HG03520 (cell line): ENCODE measurements at regions not wholly inside any gene's neighbourhood (a gene's known extent, or its start where the extent isn't known, plus 50 kb on each side); places are given as distances from the start of the nearest gene placed in this dataset.
A peak's percentile ranks its signal among the peaks of the same experiment; 100 is the strongest.
"Not testable (repeated sequence)": the region's sequence is repeated elsewhere in the genome, so short reads cannot be mapped to it uniquely, and the experiment has no call there.

Experiments used
- ATAC-seq: cut with Tn5 transposase; IDR thresholded peaks from one replicate; pipeline ENCODE4 v1.9.1; 2021; ENCODE audit warnings: mild to moderate bottlenecking, moderate library complexity; ENCODE audit not compliant: unreplicated experiment

DNA sequence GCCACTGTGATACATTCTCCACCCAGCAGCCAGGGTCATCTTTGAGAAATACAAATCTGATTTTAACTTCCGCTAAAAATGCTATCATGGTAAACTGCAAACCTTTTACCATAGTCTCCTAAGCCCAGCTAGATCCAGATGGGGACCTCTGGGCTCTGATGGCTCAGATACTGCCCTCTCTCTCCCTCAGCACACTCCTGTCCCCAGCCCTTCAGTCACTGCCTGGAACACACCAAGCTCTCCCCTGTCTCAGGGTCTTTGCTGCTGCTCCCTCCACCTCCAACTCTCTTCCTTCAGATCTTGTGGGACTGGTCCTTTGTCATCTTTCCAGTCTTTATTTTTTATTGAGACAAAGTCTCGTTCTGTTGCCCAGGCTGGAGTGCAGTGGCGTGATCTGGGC, 65.1 kb downstream of the SPRY4 start:
- no peak for ATAC-seq

- ATAC-seq = no peak
Measured at GRCh38 chr5:142255831-142256230, 69.0 kb downstream of the SPRY4 start.

- no peak for ATAC-seq
Measured at GRCh38 chr5:142254431-142254830, 70.4 kb downstream of the SPRY4 start.

DNA sequence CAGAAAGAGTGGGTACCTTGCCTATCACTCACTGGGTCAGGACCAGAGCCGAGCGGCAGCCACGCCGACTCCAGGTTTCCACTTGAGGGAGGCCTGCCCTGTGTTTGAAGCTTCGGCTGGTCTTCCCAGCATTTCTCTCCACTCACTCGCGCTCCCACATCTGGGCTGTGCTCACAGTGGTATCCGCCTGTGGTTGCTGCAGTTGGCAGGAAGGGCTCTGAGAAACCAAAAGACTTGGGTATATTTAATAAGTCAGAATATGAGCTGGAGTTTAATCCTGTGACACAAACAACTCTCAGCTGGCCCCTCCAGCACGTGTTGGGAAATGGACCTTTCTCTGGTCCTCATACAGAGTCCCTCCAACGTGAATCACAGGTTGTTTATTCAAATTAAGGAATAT, 70.9 kb downstream of the SPRY4 start:
- ATAC-seq = no peak

DNA sequence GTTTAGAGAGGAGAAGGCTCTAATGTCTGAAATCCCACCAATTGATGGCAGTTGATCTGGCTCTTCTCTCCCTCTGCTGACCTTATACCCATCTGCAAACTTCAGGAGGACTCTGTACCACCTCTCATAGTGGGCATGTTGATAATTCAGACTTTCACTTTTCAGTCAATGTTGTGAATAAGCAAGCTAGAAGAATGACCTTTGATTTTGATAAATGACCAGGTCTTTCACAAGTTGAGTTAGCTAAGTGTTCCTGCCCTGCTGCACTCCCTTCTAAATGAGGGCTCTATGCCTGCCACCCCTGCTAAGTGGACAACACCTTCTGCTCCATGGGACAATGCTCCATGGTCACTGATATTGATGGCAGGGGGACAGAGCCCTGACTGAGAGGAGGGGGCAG, 74.7 kb downstream of the SPRY4 start:
- ATAC-seq = no peak

DNA sequence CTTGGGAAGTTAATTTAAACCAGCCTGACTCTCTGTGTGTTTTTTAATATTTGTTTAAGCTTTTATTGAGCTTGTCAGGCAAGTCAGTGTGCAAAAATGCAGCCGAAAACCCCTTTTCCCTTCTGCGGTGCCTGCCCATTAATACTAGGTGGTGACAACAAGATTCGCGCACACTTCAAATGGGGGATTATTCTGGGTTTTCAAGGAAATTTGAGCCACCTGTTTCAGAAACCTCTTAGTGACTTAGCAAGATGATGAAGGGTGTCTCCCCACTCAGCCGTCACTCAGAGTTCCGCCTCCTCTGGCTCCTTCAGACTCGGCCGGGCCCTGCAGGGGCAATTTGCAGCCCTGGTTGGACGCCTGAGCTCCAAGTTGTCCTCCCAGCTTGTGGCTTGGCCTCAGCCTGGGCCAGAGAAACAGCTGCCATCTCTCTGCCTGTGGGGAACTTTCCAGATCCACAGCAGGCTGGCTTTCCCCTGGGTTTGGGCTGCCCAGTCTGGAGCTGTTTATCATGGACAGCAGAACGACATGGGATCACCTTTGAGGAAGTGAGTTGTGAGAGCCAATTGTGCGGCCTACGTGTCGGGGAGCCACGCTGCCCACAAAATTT, 75.9 kb downstream of the SPRY4 start:
- ATAC-seq = no peak

DNA sequence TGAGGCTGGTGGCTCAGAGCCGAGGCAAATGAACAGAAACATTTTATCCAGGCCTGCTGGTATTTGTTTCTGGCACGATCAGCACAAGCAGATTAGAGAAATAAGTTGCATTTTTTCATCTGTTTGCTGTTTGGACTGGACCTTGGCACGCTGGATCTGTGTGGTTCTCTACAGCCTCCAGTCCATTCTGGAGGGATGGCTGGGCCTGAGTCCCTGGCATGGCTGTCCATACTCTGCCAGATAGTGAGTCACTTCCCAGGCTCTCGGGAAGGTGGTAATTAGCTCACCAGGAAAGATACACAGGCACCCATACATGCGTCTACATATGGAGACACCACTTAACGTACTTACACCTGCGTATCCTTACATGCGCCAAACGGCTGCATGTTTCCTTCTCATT, 78.6 kb downstream of the SPRY4 start:
- no peak for ATAC-seq

DNA sequence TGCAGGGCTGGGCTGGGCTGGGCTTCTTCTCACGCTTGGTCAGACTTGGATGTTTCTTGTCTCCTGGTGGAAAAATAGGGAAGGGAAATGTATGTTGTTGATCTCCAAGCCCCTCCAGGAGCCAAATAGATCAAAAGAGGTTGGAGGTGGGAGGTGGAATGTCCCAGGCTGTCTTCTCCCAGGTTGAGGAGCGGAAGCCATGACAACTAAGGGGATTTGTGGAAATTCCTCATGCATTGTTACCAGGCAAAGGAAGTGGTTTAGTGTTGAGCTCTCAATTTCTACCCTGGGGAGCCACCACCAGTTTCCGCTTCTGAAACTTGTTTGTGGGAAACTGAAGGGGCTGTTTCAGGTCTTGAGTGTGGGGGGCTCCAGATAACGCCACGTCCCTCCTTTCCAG, 79.0 kb downstream of the SPRY4 start:
- ATAC-seq = no peak

- no peak for ATAC-seq
Measured at GRCh38 chr5:142244440-142244839, 80.4 kb downstream of the SPRY4 start.

DNA sequence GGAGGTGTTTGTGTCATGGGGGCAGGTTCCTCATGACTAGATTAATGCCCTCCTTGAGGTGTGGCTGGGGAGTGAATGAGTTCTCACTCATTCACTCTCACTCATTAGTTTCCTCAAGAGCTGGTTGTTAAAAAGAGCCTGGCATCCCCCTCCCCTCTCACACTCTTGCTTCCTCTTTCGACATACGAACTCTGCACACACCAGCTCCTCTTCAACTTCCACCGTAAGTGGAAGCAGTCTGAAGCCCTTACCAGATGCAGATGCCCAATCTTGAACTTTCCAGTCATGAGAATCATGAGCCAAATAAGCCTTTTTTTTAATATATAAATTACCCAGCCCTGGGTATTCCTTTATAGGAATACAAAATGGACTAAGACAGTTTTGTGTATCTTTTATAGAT, 82.5 kb downstream of the SPRY4 start:
- no peak for ATAC-seq

- ATAC-seq = no peak
Measured at GRCh38 chr5:142239394-142240159, 85.2 kb downstream of the SPRY4 start.

DNA sequence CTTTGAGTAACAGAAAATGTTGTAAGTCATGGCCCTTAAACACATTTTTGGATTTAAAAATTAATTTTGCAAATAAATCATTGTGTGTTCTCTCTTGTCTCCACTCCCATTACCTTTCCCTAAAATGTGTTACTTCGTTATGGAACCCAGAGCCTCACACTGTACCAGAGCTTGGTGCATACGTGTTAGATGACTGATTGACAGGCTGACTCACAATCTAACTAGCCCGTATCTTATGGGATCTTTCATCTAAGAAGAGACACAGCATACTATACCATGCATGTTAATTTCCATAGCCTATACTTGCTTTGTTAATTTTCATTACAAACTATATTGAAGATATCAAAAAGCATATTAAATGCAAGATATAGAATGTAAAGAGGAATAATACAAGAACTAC, 87.1 kb downstream of the SPRY4 start:
- no peak for ATAC-seq

DNA sequence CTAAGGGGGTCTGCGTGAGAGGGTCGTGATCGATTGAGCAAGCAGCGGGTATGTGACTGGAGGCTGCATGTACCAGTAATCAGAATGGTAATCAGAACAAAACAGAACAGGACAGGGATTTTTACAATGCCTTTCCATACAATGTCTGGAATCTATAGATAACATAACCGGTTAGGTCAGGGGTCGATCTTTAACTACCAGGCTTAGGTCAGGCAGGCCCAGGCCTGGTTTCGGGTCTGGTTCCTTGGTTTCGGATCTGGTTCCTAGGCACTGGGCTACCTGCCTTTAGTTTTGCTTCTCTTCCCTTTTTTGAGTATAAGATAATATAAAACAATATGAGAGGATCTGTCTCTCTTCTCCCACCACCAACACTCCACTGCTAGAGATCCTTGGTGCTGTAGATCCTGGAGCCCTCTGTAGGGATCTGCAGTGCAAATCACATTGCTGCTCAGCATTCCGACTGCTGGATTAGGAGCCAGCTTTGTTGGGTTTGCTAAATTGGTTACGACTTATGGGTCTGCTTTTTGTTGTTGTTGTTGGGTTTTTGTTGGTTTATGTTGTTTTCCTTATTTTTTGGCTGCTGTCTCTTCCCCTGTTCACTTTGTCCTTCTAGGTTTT, 88.0 kb downstream of the SPRY4 start:
- ATAC-seq = not testable (repeated sequence)

- no peak for ATAC-seq
Measured at GRCh38 chr5:142235870-142236672, 88.8 kb downstream of the SPRY4 start.

GRCh38 chr5:142235050-142235797, 89.6 kb downstream of the SPRY4 start:
- no peak for ATAC-seq

DNA sequence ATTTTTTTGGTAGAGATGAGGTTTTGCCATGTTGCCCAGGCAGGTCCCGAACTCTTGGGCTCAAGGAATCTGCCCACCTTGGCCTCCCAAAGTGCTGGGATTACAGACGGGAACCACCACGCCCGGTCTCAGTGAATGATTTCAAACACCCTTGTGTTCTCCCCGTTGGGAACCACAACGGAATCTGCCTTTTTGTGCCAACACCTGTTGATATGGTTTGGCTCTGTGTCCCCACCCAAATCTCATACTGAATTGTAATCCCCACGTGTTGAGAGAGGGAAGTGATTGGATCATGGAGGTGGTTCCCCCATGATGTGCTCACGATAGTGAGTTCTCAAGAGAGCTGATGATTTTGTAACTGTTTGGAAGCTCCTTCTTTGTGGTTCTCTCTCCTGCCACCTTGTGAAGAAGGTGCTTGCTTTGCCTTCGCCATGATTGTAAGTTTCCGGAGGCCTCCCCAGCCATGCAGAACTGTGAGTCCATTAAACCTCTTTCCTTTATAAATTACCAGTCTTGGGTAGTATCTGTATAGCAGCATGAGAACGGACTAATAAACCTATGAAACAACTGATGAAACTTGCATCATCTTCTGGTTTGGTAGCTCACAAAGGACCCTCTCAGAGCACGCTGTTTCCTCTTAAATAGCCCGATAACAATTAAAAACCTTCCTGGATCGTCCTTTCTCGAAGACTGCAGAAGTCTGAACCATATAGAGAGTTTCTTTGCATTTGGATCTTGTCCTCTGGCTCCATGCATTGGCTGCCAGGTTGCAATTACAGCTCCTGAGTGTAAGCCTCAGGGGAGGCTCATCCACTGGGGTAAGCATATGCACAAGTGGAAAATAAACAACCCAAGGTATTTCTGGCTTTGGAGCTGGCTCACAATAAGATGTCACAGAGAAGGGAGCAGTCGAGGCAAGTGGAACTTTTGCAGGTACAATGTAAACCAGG, 91.5 kb downstream of the SPRY4 start:
- ATAC-seq = no peak

GRCh38 chr5:142230949-142231348, 93.9 kb downstream of the SPRY4 start:
- ATAC-seq = not testable (repeated sequence)

DNA sequence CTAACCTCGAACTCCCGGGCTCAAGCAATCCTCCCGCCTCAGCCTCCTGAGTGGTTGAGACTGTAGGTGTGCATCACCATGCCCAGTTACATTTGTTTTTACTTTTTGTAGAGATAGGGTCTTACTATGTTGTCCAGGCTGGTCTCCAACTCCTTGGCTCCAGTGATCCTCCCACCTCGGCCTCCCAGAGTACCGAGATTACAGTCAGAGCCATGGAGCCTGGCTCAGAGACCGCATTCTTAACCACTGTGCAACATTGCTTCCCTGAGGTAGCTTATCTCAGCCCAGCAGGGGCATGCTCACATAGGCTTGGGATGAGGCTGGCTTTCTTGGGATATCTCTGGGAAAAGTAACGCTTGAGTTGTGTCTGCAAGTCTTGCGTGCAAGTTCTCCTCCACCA, 99.7 kb downstream of the SPRY4 start:
- ATAC-seq = no peak

DNA sequence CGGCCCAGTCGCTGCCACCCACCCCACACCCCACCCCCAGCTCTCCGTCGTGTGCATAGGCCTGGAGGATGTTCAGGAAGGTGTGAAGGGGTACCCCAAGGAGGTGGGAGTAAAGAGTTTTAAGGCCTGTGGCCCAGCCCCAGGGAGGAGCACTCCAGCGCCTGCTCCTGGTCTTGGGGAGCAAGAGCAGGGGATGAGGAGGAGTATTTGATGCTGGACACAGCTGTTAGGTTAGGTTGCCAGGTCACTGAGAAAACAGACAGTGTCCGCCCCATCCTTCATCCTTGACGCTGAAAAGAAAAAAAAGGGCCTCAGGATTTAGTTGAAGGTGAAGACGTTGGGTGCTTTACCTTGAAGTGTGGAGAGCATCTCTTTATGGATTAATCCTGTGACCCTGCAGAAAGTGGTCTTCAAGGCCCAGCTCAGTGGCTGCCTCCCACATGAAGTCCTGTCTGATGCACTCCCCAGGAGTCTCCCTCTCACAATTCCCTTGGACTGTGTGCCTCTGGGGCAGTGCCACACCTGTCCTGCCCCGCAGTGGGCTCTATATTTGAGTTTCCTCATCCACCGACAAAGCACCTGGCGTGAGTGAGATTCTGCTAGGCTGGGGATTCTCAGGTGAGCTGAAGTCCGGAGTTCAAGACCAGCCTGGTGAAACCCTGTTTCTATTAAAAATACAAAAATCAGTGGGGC, 101.8 kb downstream of the SPRY4 start:
- ATAC-seq = peak; percentile 4
